ENCODE measurements at regions not wholly inside any gene's neighbourhood (a gene's known extent, or its start where the extent isn't known, plus 50 kb on each side); places are given as distances from the start of the nearest gene placed in this dataset.

DNA sequence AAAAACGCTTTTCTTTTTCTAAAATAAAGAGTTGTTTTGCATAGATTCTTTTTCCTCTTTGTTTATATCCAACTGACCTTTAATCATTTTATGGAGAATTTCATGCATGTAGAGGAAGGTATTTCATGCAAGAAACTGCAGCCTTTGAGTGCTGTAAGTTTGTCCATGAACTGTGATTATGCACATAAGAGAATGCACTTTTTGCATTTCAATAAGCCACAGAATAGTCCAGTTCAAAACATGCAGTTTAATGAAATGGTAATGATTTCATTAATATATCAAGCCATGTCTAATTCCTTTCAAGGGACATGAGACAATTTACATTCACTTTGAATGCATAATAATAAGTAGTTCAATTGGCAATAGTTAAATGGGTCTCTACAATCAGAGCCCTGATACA lies 386.3 kb downstream of the LRATD1 start (continued):
- TF ChIP-seq, protein P1, sequence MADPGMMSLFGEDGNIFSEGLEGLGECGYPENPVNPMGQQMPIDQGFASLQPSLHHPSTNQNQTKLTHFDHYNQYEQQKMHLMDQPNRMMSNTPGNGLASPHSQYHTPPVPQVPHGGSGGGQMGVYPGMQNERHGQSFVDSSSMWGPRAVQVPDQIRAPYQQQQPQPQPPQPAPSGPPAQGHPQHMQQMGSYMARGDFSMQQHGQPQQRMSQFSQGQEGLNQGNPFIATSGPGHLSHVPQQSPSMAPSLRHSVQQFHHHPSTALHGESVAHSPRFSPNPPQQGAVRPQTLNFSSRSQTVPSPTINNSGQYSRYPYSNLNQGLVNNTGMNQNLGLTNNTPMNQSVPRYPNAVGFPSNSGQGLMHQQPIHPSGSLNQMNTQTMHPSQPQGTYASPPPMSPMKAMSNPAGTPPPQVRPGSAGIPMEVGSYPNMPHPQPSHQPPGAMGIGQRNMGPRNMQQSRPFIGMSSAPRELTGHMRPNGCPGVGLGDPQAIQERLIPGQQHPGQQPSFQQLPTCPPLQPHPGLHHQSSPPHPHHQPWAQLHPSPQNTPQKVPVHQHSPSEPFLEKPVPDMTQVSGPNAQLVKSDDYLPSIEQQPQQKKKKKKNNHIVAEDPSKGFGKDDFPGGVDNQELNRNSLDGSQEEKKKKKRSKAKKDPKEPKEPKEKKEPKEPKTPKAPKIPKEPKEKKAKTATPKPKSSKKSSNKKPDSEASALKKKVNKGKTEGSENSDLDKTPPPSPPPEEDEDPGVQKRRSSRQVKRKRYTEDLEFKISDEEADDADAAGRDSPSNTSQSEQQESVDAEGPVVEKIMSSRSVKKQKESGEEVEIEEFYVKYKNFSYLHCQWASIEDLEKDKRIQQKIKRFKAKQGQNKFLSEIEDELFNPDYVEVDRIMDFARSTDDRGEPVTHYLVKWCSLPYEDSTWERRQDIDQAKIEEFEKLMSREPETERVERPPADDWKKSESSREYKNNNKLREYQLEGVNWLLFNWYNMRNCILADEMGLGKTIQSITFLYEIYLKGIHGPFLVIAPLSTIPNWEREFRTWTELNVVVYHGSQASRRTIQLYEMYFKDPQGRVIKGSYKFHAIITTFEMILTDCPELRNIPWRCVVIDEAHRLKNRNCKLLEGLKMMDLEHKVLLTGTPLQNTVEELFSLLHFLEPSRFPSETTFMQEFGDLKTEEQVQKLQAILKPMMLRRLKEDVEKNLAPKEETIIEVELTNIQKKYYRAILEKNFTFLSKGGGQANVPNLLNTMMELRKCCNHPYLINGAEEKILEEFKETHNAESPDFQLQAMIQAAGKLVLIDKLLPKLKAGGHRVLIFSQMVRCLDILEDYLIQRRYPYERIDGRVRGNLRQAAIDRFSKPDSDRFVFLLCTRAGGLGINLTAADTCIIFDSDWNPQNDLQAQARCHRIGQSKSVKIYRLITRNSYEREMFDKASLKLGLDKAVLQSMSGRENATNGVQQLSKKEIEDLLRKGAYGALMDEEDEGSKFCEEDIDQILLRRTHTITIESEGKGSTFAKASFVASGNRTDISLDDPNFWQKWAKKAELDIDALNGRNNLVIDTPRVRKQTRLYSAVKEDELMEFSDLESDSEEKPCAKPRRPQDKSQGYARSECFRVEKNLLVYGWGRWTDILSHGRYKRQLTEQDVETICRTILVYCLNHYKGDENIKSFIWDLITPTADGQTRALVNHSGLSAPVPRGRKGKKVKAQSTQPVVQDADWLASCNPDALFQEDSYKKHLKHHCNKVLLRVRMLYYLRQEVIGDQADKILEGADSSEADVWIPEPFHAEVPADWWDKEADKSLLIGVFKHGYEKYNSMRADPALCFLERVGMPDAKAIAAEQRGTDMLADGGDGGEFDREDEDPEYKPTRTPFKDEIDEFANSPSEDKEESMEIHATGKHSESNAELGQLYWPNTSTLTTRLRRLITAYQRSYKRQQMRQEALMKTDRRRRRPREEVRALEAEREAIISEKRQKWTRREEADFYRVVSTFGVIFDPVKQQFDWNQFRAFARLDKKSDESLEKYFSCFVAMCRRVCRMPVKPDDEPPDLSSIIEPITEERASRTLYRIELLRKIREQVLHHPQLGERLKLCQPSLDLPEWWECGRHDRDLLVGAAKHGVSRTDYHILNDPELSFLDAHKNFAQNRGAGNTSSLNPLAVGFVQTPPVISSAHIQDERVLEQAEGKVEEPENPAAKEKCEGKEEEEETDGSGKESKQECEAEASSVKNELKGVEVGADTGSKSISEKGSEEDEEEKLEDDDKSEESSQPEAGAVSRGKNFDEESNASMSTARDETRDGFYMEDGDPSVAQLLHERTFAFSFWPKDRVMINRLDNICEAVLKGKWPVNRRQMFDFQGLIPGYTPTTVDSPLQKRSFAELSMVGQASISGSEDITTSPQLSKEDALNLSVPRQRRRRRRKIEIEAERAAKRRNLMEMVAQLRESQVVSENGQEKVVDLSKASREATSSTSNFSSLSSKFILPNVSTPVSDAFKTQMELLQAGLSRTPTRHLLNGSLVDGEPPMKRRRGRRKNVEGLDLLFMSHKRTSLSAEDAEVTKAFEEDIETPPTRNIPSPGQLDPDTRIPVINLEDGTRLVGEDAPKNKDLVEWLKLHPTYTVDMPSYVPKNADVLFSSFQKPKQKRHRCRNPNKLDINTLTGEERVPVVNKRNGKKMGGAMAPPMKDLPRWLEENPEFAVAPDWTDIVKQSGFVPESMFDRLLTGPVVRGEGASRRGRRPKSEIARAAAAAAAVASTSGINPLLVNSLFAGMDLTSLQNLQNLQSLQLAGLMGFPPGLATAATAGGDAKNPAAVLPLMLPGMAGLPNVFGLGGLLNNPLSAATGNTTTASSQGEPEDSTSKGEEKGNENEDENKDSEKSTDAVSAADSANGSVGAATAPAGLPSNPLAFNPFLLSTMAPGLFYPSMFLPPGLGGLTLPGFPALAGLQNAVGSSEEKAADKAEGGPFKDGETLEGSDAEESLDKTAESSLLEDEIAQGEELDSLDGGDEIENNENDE (IDR thresholded peaks at IDR 0.05; ENCODE audit: insufficient replicate concordance, low read length) = no peak
- TF ChIP-seq CEBPB (IDR thresholded peaks at IDR 0.05; ENCODE audit: low read depth, low read length) = no peak
- TF ChIP-seq JUND (IDR thresholded peaks at IDR 0.05; ENCODE audit: low read length) = no peak
- no peak for TF ChIP-seq PHF8 (conservative IDR thresholded peaks at IDR 0.05; ENCODE audit: low read depth, low read length)
- no peak for TF ChIP-seq BACH1 (IDR thresholded peaks at IDR 0.05; ENCODE audit: low read length)
- no peak for TF ChIP-seq ASH2L (IDR thresholded peaks at IDR 0.05; ENCODE audit: low read length)
- no peak for TF ChIP-seq EGR1 (IDR thresholded peaks at IDR 0.05; ENCODE audit: borderline replicate concordance, low read depth, low read length)
- TF ChIP-seq, protein P2, sequence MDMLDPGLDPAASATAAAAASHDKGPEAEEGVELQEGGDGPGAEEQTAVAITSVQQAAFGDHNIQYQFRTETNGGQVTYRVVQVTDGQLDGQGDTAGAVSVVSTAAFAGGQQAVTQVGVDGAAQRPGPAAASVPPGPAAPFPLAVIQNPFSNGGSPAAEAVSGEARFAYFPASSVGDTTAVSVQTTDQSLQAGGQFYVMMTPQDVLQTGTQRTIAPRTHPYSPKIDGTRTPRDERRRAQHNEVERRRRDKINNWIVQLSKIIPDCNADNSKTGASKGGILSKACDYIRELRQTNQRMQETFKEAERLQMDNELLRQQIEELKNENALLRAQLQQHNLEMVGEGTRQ (IDR thresholded peaks at IDR 0.05; ENCODE audit: low read length) = no peak
- TF ChIP-seq, protein P3, sequence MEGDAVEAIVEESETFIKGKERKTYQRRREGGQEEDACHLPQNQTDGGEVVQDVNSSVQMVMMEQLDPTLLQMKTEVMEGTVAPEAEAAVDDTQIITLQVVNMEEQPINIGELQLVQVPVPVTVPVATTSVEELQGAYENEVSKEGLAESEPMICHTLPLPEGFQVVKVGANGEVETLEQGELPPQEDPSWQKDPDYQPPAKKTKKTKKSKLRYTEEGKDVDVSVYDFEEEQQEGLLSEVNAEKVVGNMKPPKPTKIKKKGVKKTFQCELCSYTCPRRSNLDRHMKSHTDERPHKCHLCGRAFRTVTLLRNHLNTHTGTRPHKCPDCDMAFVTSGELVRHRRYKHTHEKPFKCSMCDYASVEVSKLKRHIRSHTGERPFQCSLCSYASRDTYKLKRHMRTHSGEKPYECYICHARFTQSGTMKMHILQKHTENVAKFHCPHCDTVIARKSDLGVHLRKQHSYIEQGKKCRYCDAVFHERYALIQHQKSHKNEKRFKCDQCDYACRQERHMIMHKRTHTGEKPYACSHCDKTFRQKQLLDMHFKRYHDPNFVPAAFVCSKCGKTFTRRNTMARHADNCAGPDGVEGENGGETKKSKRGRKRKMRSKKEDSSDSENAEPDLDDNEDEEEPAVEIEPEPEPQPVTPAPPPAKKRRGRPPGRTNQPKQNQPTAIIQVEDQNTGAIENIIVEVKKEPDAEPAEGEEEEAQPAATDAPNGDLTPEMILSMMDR (IDR thresholded peaks at IDR 0.05; ENCODE audit: control extremely low read depth in 1 of 3, insufficient read depth in 1 of 3, low read depth in 1 of 3, low read length in 3 of 3) = no peak
